ENCODE measurements at regions not wholly inside any gene's neighbourhood (a gene's known extent, or its start where the extent isn't known, plus 50 kb on each side); places are given as distances from the start of the nearest gene placed in this dataset.

- Histone ChIP-seq H3K4me1 (ENCODE audit: control insufficient read depth in 2 of 2, insufficient read depth in 2 of 2, low read length in 1 of 2) (peaks cover 0 to 2% of the 10 kb centered on the region in 2 donors), H3K4me3 (ENCODE audit: low read depth in 1 of 2, low read length in 2 of 2) (no peak overlapping the region), H3K36me3 (ENCODE audit: control insufficient read depth in 2 of 2, insufficient read depth in 2 of 2, low read length in 1 of 2) (no peaks in the 10 kb centered on the region), H3K9me3 (ENCODE audit: control insufficient read depth in 2 of 2, insufficient read depth in 1 of 2, low read depth in 1 of 2, low read length in 1 of 2) (no peaks in the 10 kb centered on the region), H3K27me3 (ENCODE audit: control insufficient read depth in 1 of 2, insufficient read depth in 2 of 2, low read length in 2 of 2) (no peaks in the 10 kb centered on the region), H3K27ac (ENCODE audit: low read depth in 2 of 2, low read length in 1 of 2) (no peak overlapping the region)
Measured at GRCh38 chr2:65638443-65638842, 206.0 kb upstream of the SPRED2 start.

- no peaks in the 10 kb centered on the region for H3K36me3 ChIP-seq (ENCODE audit: control insufficient read depth in 2 of 2, insufficient read depth in 2 of 2, low read length in 1 of 2)
- 59 to 62% methylated on average over 7 of the region's 7 CpGs for WGBS, 2 donors
- peaks cover 0 to 2% of the 10 kb centered on the region in 2 donors for H3K4me1 ChIP-seq (ENCODE audit: control insufficient read depth in 2 of 2, insufficient read depth in 2 of 2, low read length in 1 of 2)
- no peaks in the 10 kb centered on the region for H3K9me3 ChIP-seq (ENCODE audit: control insufficient read depth in 2 of 2, insufficient read depth in 1 of 2, low read depth in 1 of 2, low read length in 1 of 2)
- no peak overlapping the region for H3K27ac ChIP-seq (ENCODE audit: low read depth in 2 of 2, low read length in 1 of 2)
- no peak overlapping the region for H3K4me3 ChIP-seq (ENCODE audit: low read depth in 1 of 2, low read length in 2 of 2)
- H3K27me3 ChIP-seq (ENCODE audit: control insufficient read depth in 1 of 2, insufficient read depth in 2 of 2, low read length in 2 of 2), result no peaks in the 10 kb centered on the region
Measured at GRCh38 chr2:65636813-65637483, 204.5 kb upstream of the SPRED2 start.

- 75 to 81% methylated on average over 2 of the region's 2 CpGs for WGBS, 2 donors
Measured at GRCh38 chr2:65636024-65636423, 203.6 kb upstream of the SPRED2 start.

GRCh38 chr2:65634304-65634703 is 201.9 kb upstream of the SPRED2 start:
- no peaks in the 10 kb centered on the region for H3K36me3 ChIP-seq (ENCODE audit: control insufficient read depth in 2 of 2, insufficient read depth in 2 of 2, low read length in 1 of 2)
- 74 to 77% methylated on average over 4 of the region's 4 CpGs for WGBS, 2 donors
- peaks cover 0 to 3% of the 10 kb centered on the region in 2 donors for H3K27me3 ChIP-seq (ENCODE audit: control insufficient read depth in 1 of 2, insufficient read depth in 2 of 2, low read length in 2 of 2)
- no peaks in the 10 kb centered on the region for H3K9me3 ChIP-seq (ENCODE audit: control insufficient read depth in 2 of 2, insufficient read depth in 1 of 2, low read depth in 1 of 2, low read length in 1 of 2)
- peaks cover 0 to under 1% of the 10 kb centered on the region in 2 donors for H3K4me1 ChIP-seq (ENCODE audit: control insufficient read depth in 2 of 2, insufficient read depth in 2 of 2, low read length in 1 of 2)
- H3K4me3 ChIP-seq (ENCODE audit: low read depth in 1 of 2, low read length in 2 of 2), result no peak overlapping the region
- no peak overlapping the region for H3K27ac ChIP-seq (ENCODE audit: low read depth in 2 of 2, low read length in 1 of 2)

More at GRCh38 chr2:65636024-65636423, 203.6 kb upstream of the SPRED2 start:
- Histone ChIP-seq H3K27me3 (ENCODE audit: control insufficient read depth in 1 of 2, insufficient read depth in 2 of 2, low read length in 2 of 2) (no peaks in the 10 kb centered on the region), H3K27ac (ENCODE audit: low read depth in 2 of 2, low read length in 1 of 2) (no peak overlapping the region), H3K4me1 (ENCODE audit: control insufficient read depth in 2 of 2, insufficient read depth in 2 of 2, low read length in 1 of 2) (peaks cover 0 to 2% of the 10 kb centered on the region in 2 donors), H3K4me3 (ENCODE audit: low read depth in 1 of 2, low read length in 2 of 2) (no peak overlapping the region), H3K9me3 (ENCODE audit: control insufficient read depth in 2 of 2, insufficient read depth in 1 of 2, low read depth in 1 of 2, low read length in 1 of 2) (no peaks in the 10 kb centered on the region), H3K36me3 (ENCODE audit: control insufficient read depth in 2 of 2, insufficient read depth in 2 of 2, low read length in 1 of 2) (no peaks in the 10 kb centered on the region)

GRCh38 chr2:65630643-65631042 is 198.2 kb upstream of the SPRED2 start:
- Histone ChIP-seq H3K9me3 (ENCODE audit: control insufficient read depth in 2 of 2, insufficient read depth in 1 of 2, low read depth in 1 of 2, low read length in 1 of 2) (no peaks in the 10 kb centered on the region), H3K4me3 (ENCODE audit: low read depth in 1 of 2, low read length in 2 of 2) (no peak overlapping the region), H3K4me1 (ENCODE audit: control insufficient read depth in 2 of 2, insufficient read depth in 2 of 2, low read length in 1 of 2) (no peaks in the 10 kb centered on the region), H3K36me3 (ENCODE audit: control insufficient read depth in 2 of 2, insufficient read depth in 2 of 2, low read length in 1 of 2) (no peaks in the 10 kb centered on the region), H3K27me3 (ENCODE audit: control insufficient read depth in 1 of 2, insufficient read depth in 2 of 2, low read length in 2 of 2) (peaks cover 0 to 4% of the 10 kb centered on the region in 2 donors), H3K27ac (ENCODE audit: low read depth in 2 of 2, low read length in 1 of 2) (no peak overlapping the region)
- WGBS, 2 donors, result 75 to 83% methylated on average over 3 of the region's 3 CpGs

GRCh38 chr2:65628156-65628555 is 195.8 kb upstream of the SPRED2 start:
- WGBS, 2 donors, result 92% methylated on average over 2 of the region's 2 CpGs
- Histone ChIP-seq H3K4me1 (ENCODE audit: control insufficient read depth in 2 of 2, insufficient read depth in 2 of 2, low read length in 1 of 2) (no peaks in the 10 kb centered on the region), H3K4me3 (ENCODE audit: low read depth in 1 of 2, low read length in 2 of 2) (no peak overlapping the region), H3K27ac (ENCODE audit: low read depth in 2 of 2, low read length in 1 of 2) (no peak overlapping the region), H3K27me3 (ENCODE audit: control insufficient read depth in 1 of 2, insufficient read depth in 2 of 2, low read length in 2 of 2) (peaks cover 0 to 4% of the 10 kb centered on the region in 2 donors), H3K36me3 (ENCODE audit: control insufficient read depth in 2 of 2, insufficient read depth in 2 of 2, low read length in 1 of 2) (no peaks in the 10 kb centered on the region), H3K9me3 (ENCODE audit: control insufficient read depth in 2 of 2, insufficient read depth in 1 of 2, low read depth in 1 of 2, low read length in 1 of 2) (no peaks in the 10 kb centered on the region)

- Histone ChIP-seq H3K4me3 (ENCODE audit: low read depth in 1 of 2, low read length in 2 of 2) (no peak overlapping the region), H3K27ac (ENCODE audit: low read depth in 2 of 2, low read length in 1 of 2) (no peak overlapping the region), H3K4me1 (ENCODE audit: control insufficient read depth in 2 of 2, insufficient read depth in 2 of 2, low read length in 1 of 2) (no peaks in the 10 kb centered on the region), H3K36me3 (ENCODE audit: control insufficient read depth in 2 of 2, insufficient read depth in 2 of 2, low read length in 1 of 2) (no peaks in the 10 kb centered on the region), H3K9me3 (ENCODE audit: control insufficient read depth in 2 of 2, insufficient read depth in 1 of 2, low read depth in 1 of 2, low read length in 1 of 2) (no peaks in the 10 kb centered on the region), H3K27me3 (ENCODE audit: control insufficient read depth in 1 of 2, insufficient read depth in 2 of 2, low read length in 2 of 2) (peaks cover 0 to 4% of the 10 kb centered on the region in 2 donors)
Measured at GRCh38 chr2:65626831-65627230, 194.4 kb upstream of the SPRED2 start.

- peaks cover 0 to 4% of the 10 kb centered on the region in 2 donors for H3K27me3 ChIP-seq (ENCODE audit: control insufficient read depth in 1 of 2, insufficient read depth in 2 of 2, low read length in 2 of 2)
- no peak overlapping the region for H3K4me3 ChIP-seq (ENCODE audit: low read depth in 1 of 2, low read length in 2 of 2)
- H3K36me3 ChIP-seq (ENCODE audit: control insufficient read depth in 2 of 2, insufficient read depth in 2 of 2, low read length in 1 of 2), result no peaks in the 10 kb centered on the region
- H3K4me1 ChIP-seq (ENCODE audit: control insufficient read depth in 2 of 2, insufficient read depth in 2 of 2, low read length in 1 of 2), result no peaks in the 10 kb centered on the region
- no peak overlapping the region for H3K27ac ChIP-seq (ENCODE audit: low read depth in 2 of 2, low read length in 1 of 2)
- H3K9me3 ChIP-seq (ENCODE audit: control insufficient read depth in 2 of 2, insufficient read depth in 1 of 2, low read depth in 1 of 2, low read length in 1 of 2), result no peaks in the 10 kb centered on the region
Measured at GRCh38 chr2:65625982-65626381, 193.6 kb upstream of the SPRED2 start.

- WGBS, 2 donors, result 88 to 90% methylated on average over 4 of the region's 4 CpGs
- Histone ChIP-seq H3K4me1 (ENCODE audit: control insufficient read depth in 2 of 2, insufficient read depth in 2 of 2, low read length in 1 of 2) (no peaks in the 10 kb centered on the region), H3K36me3 (ENCODE audit: control insufficient read depth in 2 of 2, insufficient read depth in 2 of 2, low read length in 1 of 2) (no peaks in the 10 kb centered on the region), H3K27me3 (ENCODE audit: control insufficient read depth in 1 of 2, insufficient read depth in 2 of 2, low read length in 2 of 2) (no peaks in the 10 kb centered on the region), H3K4me3 (ENCODE audit: low read depth in 1 of 2, low read length in 2 of 2) (no peak overlapping the region), H3K9me3 (ENCODE audit: control insufficient read depth in 2 of 2, insufficient read depth in 1 of 2, low read depth in 1 of 2, low read length in 1 of 2) (no peaks in the 10 kb centered on the region), H3K27ac (ENCODE audit: low read depth in 2 of 2, low read length in 1 of 2) (no peak overlapping the region)
Measured at GRCh38 chr2:65622951-65623535, 190.6 kb upstream of the SPRED2 start.

- Histone ChIP-seq H3K4me3 (ENCODE audit: low read depth in 1 of 2, low read length in 2 of 2) (no peak overlapping the region), H3K4me1 (ENCODE audit: control insufficient read depth in 2 of 2, insufficient read depth in 2 of 2, low read length in 1 of 2) (no peaks in the 10 kb centered on the region), H3K9me3 (ENCODE audit: control insufficient read depth in 2 of 2, insufficient read depth in 1 of 2, low read depth in 1 of 2, low read length in 1 of 2) (no peaks in the 10 kb centered on the region), H3K36me3 (ENCODE audit: control insufficient read depth in 2 of 2, insufficient read depth in 2 of 2, low read length in 1 of 2) (no peaks in the 10 kb centered on the region), H3K27ac (ENCODE audit: low read depth in 2 of 2, low read length in 1 of 2) (no peak overlapping the region), H3K27me3 (ENCODE audit: control insufficient read depth in 1 of 2, insufficient read depth in 2 of 2, low read length in 2 of 2) (no peaks in the 10 kb centered on the region)
- WGBS, 2 donors, result 47 to 51% methylated on average over 1 of the region's 1 CpG
Measured at GRCh38 chr2:65622499-65622898, 190.1 kb upstream of the SPRED2 start.
